Mucosa of descending colon (tissue), 3 donors: ENCODE measurements at regions not wholly inside any gene's neighbourhood (a gene's known extent, or its start where the extent isn't known, plus 50 kb on each side); places are given as distances from the start of the nearest gene placed in this dataset.

ENCODE experiments used
- ATAC-seq: fragments of 200-7000 bp; cut with Tn5 transposase; one replicate; pipeline ENCODE4 v1.9.1; 2020; ENCODE audit warnings: mild to moderate bottlenecking, moderate library complexity
- DNase-seq, 3 donors: peaks; one replicate each; pipeline ENCODE4 v3.0.0-alpha.2; 2020
- H3K36me3 ChIP-seq: fragments of 200-600 bp; one replicate; pipeline ENCODE4 v1.8.0; 2021; ENCODE audit warnings: low read depth, mild to moderate bottlenecking
- H3K4me1 ChIP-seq: fragments of 200-600 bp; one replicate; pipeline ENCODE4 v1.8.0; 2021; ENCODE audit warnings: low read depth, mild to moderate bottlenecking
- H3K4me3 ChIP-seq: fragments of 200-600 bp; one replicate; pipeline ENCODE4 v1.8.0; 2021; ENCODE audit warnings: mild to moderate bottlenecking
- H3K9me3 ChIP-seq: fragments of 200-600 bp; one replicate; pipeline ENCODE4 v1.8.0; 2021; ENCODE audit warnings: mild to moderate bottlenecking
- intact Hi-C, 2 donors: fragments of 100-400 bp; cut with DNase I in 1 of 2; cut with micrococcal nuclease in 1 of 2; formaldehyde crosslinking; loops; one replicate each; pipeline versions ENCODE4 v1.11.0 to v1.11.1; 2022; cut with DNase I, micrococcal nuclease
- TF ChIP-seq, protein P1 (sequence below): fragments of 200-600 bp; IDR thresholded peaks from one replicate; pipeline ENCODE4 v1.8.0; 2022; ENCODE audit warnings: antibody characterized with exemption, mild to moderate bottlenecking
- donor health status: DM: no; HTN: no; CAD: no; lungs with moderate emphysema.
- donor health status: DM: no; HTN: no; CAD: no.
- donor health status: DM: no; HTN: yes; CAD: no.

DNA sequence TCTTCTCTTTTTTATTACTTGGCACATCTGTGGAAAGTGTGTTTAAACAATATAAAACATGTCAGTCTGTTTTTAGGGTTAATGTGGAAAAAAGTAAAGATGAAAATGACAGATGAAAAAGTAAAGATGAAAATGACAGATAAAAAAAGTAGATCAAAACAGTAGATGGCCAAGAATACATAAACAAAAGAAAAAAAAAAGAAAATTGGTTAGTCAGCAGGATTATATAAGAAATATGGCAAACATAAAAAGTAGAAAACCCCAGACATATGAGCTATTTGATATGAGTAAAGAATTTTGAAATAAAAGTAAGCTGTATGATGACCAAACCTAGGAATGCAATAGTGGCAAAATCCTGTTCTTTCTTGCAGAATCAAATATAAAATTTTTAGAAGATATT lies 365.7 kb upstream of the AKR1E2 start:
- no peaks in the 10 kb centered on the region for H3K9me3 ChIP-seq
- H3K4me3 ChIP-seq: no peak overlapping the region
- H3K4me1 ChIP-seq: no peaks in the 10 kb centered on the region
- intact Hi-C loops: no loop called here
- DNase-seq: no peak
- H3K36me3 ChIP-seq: no peaks in the 10 kb centered on the region
- ATAC-seq: no peak
- TF ChIP-seq, protein P1, sequence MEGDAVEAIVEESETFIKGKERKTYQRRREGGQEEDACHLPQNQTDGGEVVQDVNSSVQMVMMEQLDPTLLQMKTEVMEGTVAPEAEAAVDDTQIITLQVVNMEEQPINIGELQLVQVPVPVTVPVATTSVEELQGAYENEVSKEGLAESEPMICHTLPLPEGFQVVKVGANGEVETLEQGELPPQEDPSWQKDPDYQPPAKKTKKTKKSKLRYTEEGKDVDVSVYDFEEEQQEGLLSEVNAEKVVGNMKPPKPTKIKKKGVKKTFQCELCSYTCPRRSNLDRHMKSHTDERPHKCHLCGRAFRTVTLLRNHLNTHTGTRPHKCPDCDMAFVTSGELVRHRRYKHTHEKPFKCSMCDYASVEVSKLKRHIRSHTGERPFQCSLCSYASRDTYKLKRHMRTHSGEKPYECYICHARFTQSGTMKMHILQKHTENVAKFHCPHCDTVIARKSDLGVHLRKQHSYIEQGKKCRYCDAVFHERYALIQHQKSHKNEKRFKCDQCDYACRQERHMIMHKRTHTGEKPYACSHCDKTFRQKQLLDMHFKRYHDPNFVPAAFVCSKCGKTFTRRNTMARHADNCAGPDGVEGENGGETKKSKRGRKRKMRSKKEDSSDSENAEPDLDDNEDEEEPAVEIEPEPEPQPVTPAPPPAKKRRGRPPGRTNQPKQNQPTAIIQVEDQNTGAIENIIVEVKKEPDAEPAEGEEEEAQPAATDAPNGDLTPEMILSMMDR: no peak

- no peak for DNase-seq
- Histone ChIP-seq H3K4me3 (no peak overlapping the region), H3K4me1 (no peaks in the 10 kb centered on the region), H3K9me3 (no peaks in the 10 kb centered on the region), H3K36me3 (no peaks in the 10 kb centered on the region)
- peak; percentile 60 for ATAC-seq
- intact Hi-C loops: no loop called here
- TF ChIP-seq, protein P1: no peak
Measured at GRCh38 chr10:4459531-4459930, 366.5 kb upstream of the AKR1E2 start.

DNA sequence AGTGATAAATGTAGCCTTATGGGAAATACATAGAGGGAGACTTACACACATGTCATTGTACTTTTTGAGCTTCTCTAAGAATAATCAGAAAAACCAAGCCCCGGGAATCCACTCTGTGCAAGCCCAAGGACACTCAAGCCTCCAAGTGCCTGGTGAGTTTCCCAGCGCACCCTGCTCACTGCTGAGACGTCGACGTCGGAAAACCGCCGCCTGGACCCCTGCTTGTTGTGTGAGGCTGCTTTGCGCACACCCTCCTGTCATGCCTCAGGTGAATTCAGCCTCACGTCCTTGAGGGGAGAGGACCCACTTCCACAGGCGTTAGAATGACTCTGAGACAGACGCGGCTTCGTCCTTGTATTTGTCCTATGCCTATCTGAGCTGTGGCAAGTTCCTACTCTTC lies 368.4 kb upstream of the AKR1E2 start:
- no peak for ATAC-seq
- no peak for DNase-seq
- Histone ChIP-seq H3K9me3 (no peaks in the 10 kb centered on the region), H3K36me3 (no peaks in the 10 kb centered on the region), H3K4me3 (no peak overlapping the region), H3K4me1 (no peaks in the 10 kb centered on the region)
- TF ChIP-seq, protein P1: no peak
- intact Hi-C loops: no loop called here

DNA sequence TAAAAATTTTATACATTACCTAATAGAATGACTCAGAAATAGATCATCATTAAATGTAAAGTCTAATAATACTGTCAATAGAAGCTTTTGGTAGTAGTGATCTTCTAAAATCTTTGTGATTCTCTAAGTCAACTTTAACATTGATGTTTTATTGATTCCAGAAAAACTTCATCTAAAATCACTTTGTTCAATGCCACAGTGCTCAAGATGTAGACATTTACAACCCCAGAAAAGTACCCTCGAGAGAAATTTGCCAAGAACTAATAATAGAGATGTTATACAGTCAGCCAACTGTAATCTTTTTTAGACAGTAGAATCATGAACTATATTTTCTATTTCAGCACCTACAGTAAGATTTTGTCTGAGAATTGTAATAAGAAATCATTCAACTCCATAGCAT lies 369.2 kb upstream of the AKR1E2 start:
- DNase-seq: no peak
- Histone ChIP-seq H3K4me3 (no peak overlapping the region), H3K4me1 (no peaks in the 10 kb centered on the region), H3K36me3 (no peaks in the 10 kb centered on the region), H3K9me3 (no peaks in the 10 kb centered on the region)
- intact Hi-C loops: no loop called here
- no peak for ATAC-seq
- TF ChIP-seq, protein P1: no peak

GRCh38 chr10:4456279-4456678 lies 369.7 kb upstream of the AKR1E2 start:
- H3K9me3 ChIP-seq: no peaks in the 10 kb centered on the region
- no peak for DNase-seq
- ATAC-seq: no peak
- intact Hi-C loops: no loop called here
- H3K4me3 ChIP-seq: no peak overlapping the region
- TF ChIP-seq, protein P1: no peak
- H3K36me3 ChIP-seq: no peaks in the 10 kb centered on the region
- H3K4me1 ChIP-seq: no peaks in the 10 kb centered on the region

DNA sequence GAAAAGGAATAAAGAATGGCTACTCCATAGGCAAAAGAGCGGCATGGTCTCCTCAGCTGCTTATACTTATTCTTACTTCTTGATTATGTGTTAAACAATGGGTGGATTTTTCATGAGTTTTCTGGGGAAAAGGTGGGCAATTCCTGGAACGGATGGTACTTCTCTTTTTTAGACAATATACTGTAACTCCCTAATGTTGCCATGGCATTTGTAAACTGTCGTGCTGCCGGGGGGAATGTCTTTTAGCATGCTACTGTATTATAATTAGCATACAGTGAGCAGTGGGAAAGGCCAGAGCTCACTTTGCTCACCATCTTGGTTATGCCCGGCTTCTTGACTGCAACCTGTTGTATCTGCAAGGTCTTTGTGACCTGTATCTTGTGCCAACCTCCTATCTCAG lies 372.1 kb upstream of the AKR1E2 start:
- H3K4me1 ChIP-seq: no peaks in the 10 kb centered on the region
- H3K9me3 ChIP-seq: no peaks in the 10 kb centered on the region
- intact Hi-C loops: no loop called here
- no peak overlapping the region for H3K4me3 ChIP-seq
- TF ChIP-seq, protein P1: no peak
- no peak for ATAC-seq
- no peaks in the 10 kb centered on the region for H3K36me3 ChIP-seq
- DNase-seq: no peak
